Uterus (tissue), 2 donors: ENCODE measurements at regions not wholly inside any gene's neighbourhood (a gene's known extent, or its start where the extent isn't known, plus 50 kb on each side); places are given as distances from the start of the nearest gene placed in this dataset.

Experiments
- CTCF ChIP-seq, 4 experiments: fragments of 200-600 bp in 2 of 4; fragments of 450-650 bp in 2 of 4; sonication (generic) in 2 of 4; IDR thresholded peaks; one replicate each; pipeline ENCODE4 v1.5.1; 2016 to 2019; ENCODE audit warnings: antibody characterized with exemption in 4 of 4, mild to moderate bottlenecking in 2 of 4, moderate library complexity in 1 of 4
- POLR2A ChIP-seq, 2 donors: fragments of 450-650 bp; IDR thresholded peaks; one replicate each; pipeline ENCODE4 v1.6.1; 2016; ENCODE audit warnings: antibody characterized with exemption in 2 of 2, mild to moderate bottlenecking in 1 of 2, moderate library complexity in 1 of 2

DNA sequence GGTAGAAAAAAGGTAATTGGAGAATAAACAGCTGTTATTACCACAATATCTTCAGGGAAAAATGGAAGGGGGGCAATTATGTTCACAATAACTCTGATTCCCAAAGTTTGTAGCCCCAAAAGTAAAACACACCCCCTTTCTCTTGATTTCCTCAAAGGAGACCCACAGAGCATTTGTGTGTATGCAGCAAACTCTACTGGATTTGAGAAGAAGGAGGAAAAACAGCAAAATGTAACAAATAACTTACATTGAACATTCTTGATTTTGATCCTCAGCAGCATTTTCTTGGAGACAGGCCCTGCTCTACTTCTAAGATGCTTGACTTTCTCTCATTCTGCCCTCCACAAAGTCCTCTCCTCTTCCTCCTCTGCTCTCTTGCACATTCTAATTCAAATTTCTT is 420.8 kb upstream of the EDIL3 start:
- TF ChIP-seq CTCF (IDR thresholded peaks at IDR 0.05): no peak
- TF ChIP-seq POLR2A (IDR thresholded peaks at IDR 0.05): no peak
